Upper lobe of right lung (tissue), 1 donor: ENCODE measurements at regions not wholly inside any gene's neighbourhood (a gene's known extent, or its start where the extent isn't known, plus 50 kb on each side); places are given as distances from the start of the nearest gene placed in this dataset.
A peak's percentile ranks its signal among the peaks of the same experiment; 100 is the strongest.

ENCODE experiments used
- ATAC-seq: fragments of 200-7000 bp; cut with Tn5 transposase; one replicate; pipeline ENCODE4 v1.9.1; 2020; ENCODE audit warnings: mild to moderate bottlenecking, moderate library complexity
- DNase-seq: peaks from one replicate; pipeline ENCODE4 v3.0.0-alpha.2; 2020
- H3K27ac ChIP-seq: fragments of 200-600 bp; one replicate; pipeline ENCODE4 v1.8.0; 2022
- H3K27me3 ChIP-seq: fragments of 200-600 bp; one replicate; pipeline ENCODE4 v1.8.0; 2022; ENCODE audit warnings: mild to moderate bottlenecking
- H3K36me3 ChIP-seq: fragments of 200-600 bp; one replicate; pipeline ENCODE4 v1.8.0; 2022
- H3K4me1 ChIP-seq: fragments of 200-600 bp; one replicate; pipeline ENCODE4 v1.8.0; 2022
- H3K4me3 ChIP-seq: fragments of 200-600 bp; one replicate; pipeline ENCODE4 v1.8.0; 2022; ENCODE audit warnings: mild to moderate bottlenecking
- H3K9me3 ChIP-seq: fragments of 200-600 bp; one replicate; pipeline ENCODE4 v1.8.0; 2022
- CTCF ChIP-seq: fragments of 200-600 bp; IDR thresholded peaks from one replicate; pipeline ENCODE4 v1.8.0; 2022; ENCODE audit warnings: antibody characterized with exemption
- intact Hi-C: fragments of 100-400 bp; cut with DNase I; formaldehyde crosslinking; loops from one replicate; pipeline ENCODE4 v1.11.0; 2022
- donor health status: DM: no; HTN: yes; CAD: no; lungs with severe emphysema.

DNA sequence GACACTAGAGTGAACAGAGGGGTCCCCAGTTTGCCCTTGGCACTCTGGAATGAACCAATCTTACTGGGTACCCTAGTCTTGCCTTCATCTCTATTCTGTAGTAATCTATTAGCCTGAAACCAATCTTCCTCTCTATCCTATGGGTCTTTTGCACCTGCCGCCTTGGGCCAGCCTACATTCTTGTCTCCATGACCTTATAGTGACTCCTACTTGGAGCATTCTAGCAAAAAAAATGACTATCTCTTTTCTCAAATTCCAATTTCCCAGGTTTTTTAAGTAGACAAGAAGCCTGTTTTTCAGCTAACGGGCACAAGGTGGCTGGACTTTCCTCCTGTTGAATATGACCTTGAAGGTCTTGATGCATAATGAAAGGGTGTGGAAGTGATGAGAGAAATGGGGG lies 568.7 kb downstream of the TRAM1L1 start:
- Histone ChIP-seq H3K9me3 (no peaks in the 10 kb centered on the region), H3K27me3 (no peaks in the 10 kb centered on the region), H3K4me3 (no peak overlapping the region), H3K27ac (no peak overlapping the region), H3K36me3 (no peaks in the 10 kb centered on the region), H3K4me1 (no peaks in the 10 kb centered on the region)
- ATAC-seq, result no peak
- DNase-seq, result no peak
- intact Hi-C loops, result no loop called here
- TF ChIP-seq CTCF, result no peak

DNA sequence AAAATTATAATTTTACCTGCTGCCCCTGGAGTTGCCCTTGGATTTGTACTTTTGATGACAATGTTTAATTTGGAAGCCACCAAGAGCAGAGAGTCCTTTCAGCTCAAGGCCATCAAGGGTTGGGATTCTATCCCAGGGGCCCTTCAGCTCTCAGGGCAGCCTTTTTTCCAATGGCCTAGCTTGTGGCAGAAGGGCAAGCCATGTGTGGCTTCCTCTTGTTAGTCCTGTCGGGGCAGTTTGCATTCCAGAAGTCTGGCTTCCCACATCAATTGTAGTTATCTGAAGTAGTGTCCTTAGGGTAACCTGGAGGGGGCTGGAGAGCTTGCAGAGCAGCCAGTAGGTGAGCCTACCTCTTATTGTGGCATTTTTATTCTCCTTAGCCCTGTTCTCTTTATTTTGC lies 569.4 kb downstream of the TRAM1L1 start:
- no peaks in the 10 kb centered on the region for H3K4me1 ChIP-seq
- DNase-seq, result no peak
- intact Hi-C loops, result no loop called here

GRCh38 chr4:116512552-116512951 lies 572.8 kb downstream of the TRAM1L1 start:
- no peak for TF ChIP-seq CTCF
- no peaks in the 10 kb centered on the region for H3K27me3 ChIP-seq
- H3K4me3 ChIP-seq, result no peak overlapping the region
- ATAC-seq (no peak), DNase-seq (no peak)
- no peaks in the 10 kb centered on the region for H3K4me1 ChIP-seq
- H3K27ac ChIP-seq, result no peak overlapping the region
- intact Hi-C loops, result no loop called here
- H3K36me3 ChIP-seq, result no peaks in the 10 kb centered on the region
- no peaks in the 10 kb centered on the region for H3K9me3 ChIP-seq

More for the DNA sequence above, 569.4 kb downstream of the TRAM1L1 start:
- peak; percentile 81 for ATAC-seq
- no peak for TF ChIP-seq CTCF
- Histone ChIP-seq H3K36me3 (no peaks in the 10 kb centered on the region), H3K4me3 (no peak overlapping the region), H3K9me3 (no peaks in the 10 kb centered on the region), H3K27ac (no peak overlapping the region), H3K27me3 (no peaks in the 10 kb centered on the region)

DNA sequence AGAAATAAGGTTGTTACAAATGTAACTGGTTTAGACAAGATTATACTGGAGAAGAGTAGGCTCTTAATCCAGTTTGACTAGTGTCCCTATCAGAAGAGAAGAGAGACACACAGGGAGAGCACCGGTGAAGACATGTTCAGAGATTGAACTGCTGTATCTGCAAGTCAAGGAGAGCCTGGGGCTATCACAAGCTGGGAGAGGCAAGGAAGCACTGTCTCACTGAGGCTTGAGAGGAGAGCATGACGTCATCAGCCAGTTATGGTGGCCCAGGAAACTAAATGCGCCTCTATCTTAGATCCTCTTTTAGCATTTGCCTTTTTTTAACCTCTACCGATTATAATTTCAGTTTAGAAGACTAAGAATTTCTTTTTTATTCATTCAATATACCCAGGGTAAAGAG lies 583.4 kb downstream of the TRAM1L1 start:
- intact Hi-C loops, result no loop called here
- no peak overlapping the region for H3K4me3 ChIP-seq
- H3K27ac ChIP-seq, result no peak overlapping the region
- ATAC-seq (no peak), DNase-seq (no peak)
- H3K27me3 ChIP-seq, result no peaks in the 10 kb centered on the region
- no peaks in the 10 kb centered on the region for H3K36me3 ChIP-seq
- no peaks in the 10 kb centered on the region for H3K9me3 ChIP-seq
- no peaks in the 10 kb centered on the region for H3K4me1 ChIP-seq
- TF ChIP-seq CTCF, result no peak

DNA sequence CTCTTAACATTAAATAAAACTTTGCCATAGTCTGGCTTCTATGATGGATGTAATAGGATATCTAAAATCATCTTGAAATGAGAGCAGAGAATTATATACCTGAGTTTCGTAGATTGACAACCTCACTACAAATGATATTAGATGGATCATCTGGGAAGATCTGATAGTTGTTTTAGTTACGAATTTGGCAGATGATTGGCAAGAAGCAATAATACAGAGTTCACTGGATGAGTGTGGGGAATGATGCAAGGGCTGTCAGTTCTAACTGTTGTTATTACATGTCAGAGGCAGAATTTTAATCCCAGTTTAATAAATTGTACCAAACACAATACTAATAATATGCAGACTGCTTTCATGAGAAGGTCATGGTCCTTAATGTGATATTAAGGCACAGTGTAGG lies 585.2 kb downstream of the TRAM1L1 start:
- Histone ChIP-seq H3K4me1 (no peaks in the 10 kb centered on the region), H3K4me3 (no peak overlapping the region), H3K27ac (no peak overlapping the region), H3K36me3 (no peaks in the 10 kb centered on the region), H3K27me3 (no peaks in the 10 kb centered on the region), H3K9me3 (no peaks in the 10 kb centered on the region)
- TF ChIP-seq CTCF, result no peak
- DNase-seq (no peak), ATAC-seq (no peak)
- intact Hi-C loops, result no loop called here

DNA sequence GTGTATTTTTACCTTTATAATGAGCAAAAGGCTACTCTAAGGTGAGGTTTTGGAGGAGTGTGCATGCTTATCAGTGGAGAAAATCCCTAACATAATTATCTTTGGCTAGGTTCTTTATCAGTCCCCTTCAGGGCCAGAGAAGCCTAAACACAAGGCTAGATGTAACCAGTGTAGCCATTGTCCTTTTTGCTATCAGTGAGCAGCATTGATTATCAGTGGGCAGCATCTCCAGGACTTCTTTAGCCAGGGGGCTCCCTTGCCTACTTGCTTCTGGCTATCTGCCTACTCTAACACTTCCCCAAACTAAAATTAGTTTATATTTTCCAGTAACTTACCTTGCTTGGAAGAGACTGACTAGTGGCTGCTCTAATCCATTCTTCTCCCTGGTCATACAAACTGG lies 595.6 kb downstream of the TRAM1L1 start:
- Histone ChIP-seq H3K4me3 (no peak overlapping the region), H3K36me3 (no peaks in the 10 kb centered on the region), H3K27me3 (no peaks in the 10 kb centered on the region), H3K9me3 (no peaks in the 10 kb centered on the region), H3K4me1 (no peaks in the 10 kb centered on the region), H3K27ac (no peak overlapping the region)
- TF ChIP-seq CTCF, result no peak
- no peak for DNase-seq
- intact Hi-C loops, result no loop called here
- no peak for ATAC-seq
